K562 (cell line): ENCODE measurements at regions not wholly inside any gene's neighbourhood (a gene's known extent, or its start where the extent isn't known, plus 50 kb on each side); places are given as distances from the start of the nearest gene placed in this dataset.

Source experiments
- ATAC-seq: fragments of 200-7000 bp; cut with Tn5 transposase; 3 replicates; pipeline ENCODE4 v1.9.1; 2020; ENCODE audit warnings: moderate library complexity
- BruUV-seq: library from RNA; stranded (reverse); fragments of 400-500 nt; replicated peaks from 2 replicates; lab custom pipeline; 2021; lab: Mats Ljungman, UMichigan
- CTCF ChIA-PET: fragments of 300-600 bp; formaldehyde crosslinking; extraction: SDS; loops from one replicate; lab custom pipeline; 2021; ENCODE audit warnings: low intra/inter-chr PET ratio; lab: Yijun Ruan, JAX
- POLR2A ChIA-PET: fragments of 300-600, 350-650 bp; sonication (Branson Sonifier 250); formaldehyde crosslinking; extraction: SDS; loops from one replicate; lab custom pipeline; 2021; ENCODE audit warnings: antibody characterized with exemption, inconsistent platforms; lab: Yijun Ruan, JAX
- DNase-seq, 4 experiments: peaks; one replicate each; pipeline versions ENCODE4 v3.0.0 to v3.0.0-alpha.2; 2011 to 2018; ENCODE audit warnings: low spot score in 3 of 4, mixed read lengths in 3 of 4; ENCODE audit errors: extremely low read depth in 1 of 4
- FAIRE-seq: peaks from 2 replicates; lab custom pipeline; 2011; peaks lifted over from hg19 to GRCh38; lab: Jason Lieb, UNC
- H2AFZ ChIP-seq: 2 replicates; pipeline ENCODE4 v1.6.0; 2011; ENCODE audit warnings: low read depth, low read length, control low read depth, inconsistent platforms
- H3K27ac ChIP-seq: fragments of 200-600 bp; 3 replicates; pipeline ENCODE4 v1.8.0; 2011; ENCODE audit warnings: low read depth, mild to moderate bottlenecking, control low read depth, inconsistent platforms, low read length, moderate library complexity, mixed read lengths; ENCODE audit errors: extremely low read depth
- H3K27me3 ChIP-seq, 2 experiments: fragments of 300-600 bp in 1 of 2; 2 replicates in 1 of 2; 3 replicates in 1 of 2; pipeline versions ENCODE4 v1.6.0 to v1.8.0; 2011; ENCODE audit warnings: inconsistent platforms in 2 of 2, low read length in 2 of 2, mild to moderate bottlenecking in 1 of 2, mixed read lengths in 1 of 2, moderate library complexity in 1 of 2; ENCODE audit not compliant: control insufficient read depth in 2 of 2, insufficient read depth in 2 of 2
- H3K36me3 ChIP-seq: fragments of 300-600 bp; 3 replicates; pipeline ENCODE4 v1.8.0; 2011; ENCODE audit warnings: mild to moderate bottlenecking, low read length, inconsistent platforms; ENCODE audit not compliant: control insufficient read depth, insufficient read depth
- H3K4me1 ChIP-seq, 2 experiments: fragments of 200-600 bp in 1 of 2; replicated peaks in 1 of 2; 2 replicates in 1 of 2; 3 replicates in 1 of 2; pipeline versions ENCODE4 v1.5.1 to v1.8.0; 2011; ENCODE audit warnings: inconsistent platforms in 2 of 2, low read length in 2 of 2, mild to moderate bottlenecking in 1 of 2, mixed read lengths in 1 of 2, moderate library complexity in 1 of 2; ENCODE audit not compliant: control insufficient read depth in 2 of 2, insufficient read depth in 2 of 2
- H3K4me2 ChIP-seq: 2 replicates; pipeline ENCODE4 v1.6.1; 2011; ENCODE audit warnings: low read length, control low read depth, inconsistent platforms, mixed read lengths; ENCODE audit not compliant: insufficient read depth
- H3K4me3 ChIP-seq: fragments of 200-600 bp; sonication (generic), shearing (Covaris generic); 2 replicates; pipeline ENCODE4 v1.5.1; 2016; ENCODE audit warnings: control low read depth, inconsistent platforms
- H3K79me2 ChIP-seq: fragments of 200-600 bp; 3 replicates; pipeline ENCODE4 v1.8.0; 2011; ENCODE audit warnings: low read length, inconsistent platforms; ENCODE audit not compliant: control insufficient read depth, insufficient read depth
- H3K9ac ChIP-seq, 2 experiments: 2 replicates each; pipeline versions ENCODE4 v1.6.0 to v1.6.1; 2011; ENCODE audit warnings: low read depth in 2 of 2, low read length in 2 of 2, control low read depth in 1 of 2, inconsistent platforms in 1 of 2, mild to moderate bottlenecking in 1 of 2, mixed read lengths in 1 of 2; ENCODE audit not compliant: insufficient read depth in 1 of 2
- H3K9me1 ChIP-seq: one replicate; pipeline ENCODE4 v1.6.0; 2011; ENCODE audit warnings: inconsistent platforms, mild to moderate bottlenecking, low read length, moderate library complexity; ENCODE audit not compliant: control insufficient read depth, insufficient read depth
- H3K9me3 ChIP-seq: replicated peaks from 2 replicates; pipeline ENCODE4 v1.5.1; 2011; ENCODE audit warnings: low read depth, low read length, inconsistent platforms; ENCODE audit not compliant: control insufficient read depth, insufficient read depth
- H4K20me1 ChIP-seq: replicated peaks from 2 replicates; pipeline ENCODE4 v1.6.1; 2011; ENCODE audit warnings: low read length, inconsistent platforms, mixed read lengths; ENCODE audit not compliant: control insufficient read depth, insufficient read depth
- CTCF ChIP-seq, 3 experiments: IDR thresholded peaks in 2 of 3; conservative IDR thresholded peaks in 1 of 3; 2 replicates each; pipeline ENCODE4 v1.5.1; 2011 to 2012; ENCODE audit warnings: low read length in 3 of 3, mild to moderate bottlenecking in 3 of 3, control low read depth in 2 of 3, improper control_type of control experiment in 1 of 3, inconsistent platforms in 1 of 3, low read depth in 1 of 3, mixed read lengths in 1 of 3, moderate library complexity in 1 of 3; ENCODE audit not compliant: insufficient read depth in 2 of 3
- ESRRB ChIP-seq: fragments of 250-450 bp; sonication (Bioruptor Pico); IDR thresholded peaks from 2 replicates; pipeline ENCODE4 v1.5.0; 2020; ENCODE audit warnings: mild to moderate bottlenecking, moderate library complexity, borderline replicate concordance
- FOSL1 ChIP-seq: fragments of 200-800 bp; sonication (Bioruptor generic); conservative IDR thresholded peaks from 2 replicates; pipeline ENCODE4 v1.6.1; 2016; ENCODE audit warnings: missing genetic modification characterization, missing compliant biosample characterization
- GABPB2 ChIP-seq: fragments of 250-450 bp; sonication (Bioruptor Pico); conservative IDR thresholded peaks from 2 replicates; pipeline ENCODE4 v1.5.1; 2021; ENCODE audit warnings: mild to moderate bottlenecking
- MEIS2 ChIP-seq: fragments of 450-650 bp; IDR thresholded peaks from 2 replicates; pipeline ENCODE4 v1.6.1; 2014; ENCODE audit warnings: mild to moderate bottlenecking; ENCODE audit not compliant: partially characterized antibody
- NR2C1 ChIP-seq, 2 experiments: fragments of 450-650 bp; IDR thresholded peaks; 2 replicates each; pipeline ENCODE4 v1.6.1; 2017; ENCODE audit warnings: mild to moderate bottlenecking in 2 of 2, antibody characterized with exemption in 1 of 2, inconsistent platforms in 1 of 2, missing compliant biosample characterization in 1 of 2, missing genetic modification characterization in 1 of 2
- PHB ChIP-seq: fragments of 250-450 bp; sonication (Bioruptor Pico); IDR thresholded peaks from 2 replicates; pipeline ENCODE4 v1.5.0; 2021
- POLR2A ChIP-seq: fragments of 450-650 bp; conservative IDR thresholded peaks from 2 replicates; pipeline ENCODE4 v1.6.1; 2016
- RCOR1 ChIP-seq, 2 experiments: IDR thresholded peaks; 2 replicates each; pipeline ENCODE4 v1.6.1; 2012; ENCODE audit warnings: low read depth in 2 of 2, low read length in 2 of 2, borderline replicate concordance in 1 of 2, improper control_type of control experiment in 1 of 2
- SIN3A ChIP-seq, 2 experiments: fragments of 150-350 bp in 1 of 2; IDR thresholded peaks; 2 replicates each; pipeline ENCODE4 v1.6.1; 2011 to 2016; ENCODE audit warnings: borderline replicate concordance in 2 of 2, low read depth in 2 of 2, low read length in 2 of 2, mild to moderate bottlenecking in 2 of 2, moderate library complexity in 2 of 2; ENCODE audit not compliant: control insufficient read depth in 1 of 2
- SRSF1 ChIP-seq: fragments of 200-400 bp; formaldehyde crosslinking; IDR thresholded peaks from 2 replicates; pipeline ENCODE4 v1.6.1; 2017; ENCODE audit warnings: mild to moderate bottlenecking, low read depth, low read length, moderate library complexity
- STAT6 ChIP-seq: sonication (generic); formaldehyde crosslinking; IDR thresholded peaks from 2 replicates; pipeline ENCODE4 v1.8.1; 2023; ENCODE audit warnings: mild to moderate bottlenecking, missing genetic modification reagents
- WGBS: fragments of 100-300 bp; shearing (Covaris generic); methylation state at CpG from one replicate; pipeline ENCODE4 v1.1.6; 2016; ENCODE audit warnings: low coverage, mixed read lengths; ENCODE audit not compliant: insufficient coverage; ENCODE audit errors: missing lambda C conversion rate; 5-methylcytosine and 5-hydroxymethylcytosine counted together
- in situ Hi-C: fragments of 300-500 bp; cut with MboI; formaldehyde crosslinking; loops from 4 replicates; pipeline ENCODE4 v1.15.0; 2018; ENCODE audit warnings: inconsistent platforms, mixed read lengths
- intact Hi-C: fragments of 100-400 bp; cut with micrococcal nuclease; formaldehyde crosslinking; loops from 2 replicates; pipeline ENCODE4 v1.14.2; 2022

- FAIRE-seq (no peak), ATAC-seq (no peak), DNase-seq (no peak)
- ChIA-PET CTCF (no interaction called here), POLR2A (no interaction called here)
- Histone ChIP-seq H3K27ac (no peak overlapping the region), H3K4me2 (no peak overlapping the region), H3K27me3 (no peaks in the 10 kb centered on the region), H3K36me3 (no peaks in the 10 kb centered on the region), H3K9me3 (no peaks in the 10 kb centered on the region), H3K9me1 (no peaks in the 10 kb centered on the region), H3K4me1 (no peaks in the 10 kb centered on the region), H2AFZ (no peak overlapping the region), H3K9ac (no peak overlapping the region), H3K4me3 (no peak overlapping the region), H4K20me1 (no peaks in the 10 kb centered on the region), H3K79me2 (no peaks in the 10 kb centered on the region)
- TF ChIP-seq SRSF1 = no peak
- TF ChIP-seq GABPB2 = no peak
- TF ChIP-seq SIN3A (IDR thresholded peaks at IDR 0.05; ENCODE audit: borderline replicate concordance in 2 of 2, control insufficient read depth in 1 of 2, low read depth in 2 of 2, low read length in 2 of 2) = no peak
- TF ChIP-seq NR2C1 (IDR thresholded peaks at IDR 0.05) = no peak
- TF ChIP-seq NR2C1 (tag; IDR thresholded peaks at IDR 0.05) = no peak
- no peak for TF ChIP-seq POLR2A
- intact Hi-C loops = no loop called here
- no TSS peak for BruUV-seq
- WGBS = 21% methylated on average over 2 of the region's 2 CpGs
- in situ Hi-C loops = no loop called here
Observed at GRCh38 chr3:98972155-98972554, 70.7 kb upstream of the DCBLD2 start.

GRCh38 chr3:98971169-98971681 lies 69.7 kb upstream of the DCBLD2 start:
- no peaks in the 10 kb centered on the region for H4K20me1 ChIP-seq
- no peaks in the 10 kb centered on the region for H3K4me1 ChIP-seq
- no peaks in the 10 kb centered on the region for H3K36me3 ChIP-seq
- H3K4me2 ChIP-seq = no peak overlapping the region
- no peaks in the 10 kb centered on the region for H3K9me1 ChIP-seq
- no peak overlapping the region for H3K27ac ChIP-seq
- intact Hi-C loops = no loop called here
- no peak overlapping the region for H3K4me3 ChIP-seq
- in situ Hi-C loops = no loop called here
- DNase-seq = no peak
- H3K9ac ChIP-seq = no peak overlapping the region
- H3K79me2 ChIP-seq = no peaks in the 10 kb centered on the region
- no peaks in the 10 kb centered on the region for H3K27me3 ChIP-seq
- no peak for ATAC-seq
- H3K9me3 ChIP-seq = no peaks in the 10 kb centered on the region
- FAIRE-seq = no peak
- ChIA-PET POLR2A (no interaction called here), CTCF (no interaction called here)
- H2AFZ ChIP-seq = peak overlapping the region; percentile 61; the same call in 1 of the 2 replicates
- 33% methylated on average over 1 of the region's 1 CpG for WGBS
- BruUV-seq = no TSS peak
- no peak for TF ChIP-seq CTCF (IDR thresholded peaks at IDR 0.05 in 2 of 3, conservative IDR thresholded peaks at IDR 0.05 in 1 of 3; ENCODE audit: insufficient read depth in 2 of 3, low read depth in 1 of 3, low read length in 3 of 3)
- TF ChIP-seq PHB (CRISPR knock-in tag) = no peak
- no peak for TF ChIP-seq RCOR1 (IDR thresholded peaks at IDR 0.05; ENCODE audit: borderline replicate concordance in 1 of 2, low read depth in 2 of 2, low read length in 2 of 2)
- peak; percentile 9 for TF ChIP-seq MEIS2
- TF ChIP-seq STAT6 (CRISPR knock-in tag) = no peak
- TF ChIP-seq NR2C1 (IDR thresholded peaks at IDR 0.05) = no peak
- no peak for TF ChIP-seq NR2C1 (tag; IDR thresholded peaks at IDR 0.05)
- TF ChIP-seq FOSL1 (tag) = peak; percentile 78
- TF ChIP-seq ESRRB (CRISPR knock-in tag) = no peak
